Testis (tissue), 2 donors: ENCODE measurements at regions not wholly inside any gene's neighbourhood (a gene's known extent, or its start where the extent isn't known, plus 50 kb on each side); places are given as distances from the start of the nearest gene placed in this dataset.

Experiments
- DNase-seq: peaks from one replicate; pipeline ENCODE4 v3.0.0-alpha.2; 2019
- H3K27ac ChIP-seq, 2 donors: fragments of 200-600 bp; sonication (generic); one replicate each; pipeline ENCODE4 v1.5.1; 2019
- H3K27me3 ChIP-seq: fragments of 200-600 bp; sonication (generic); one replicate; pipeline ENCODE4 v1.5.1; 2019
- H3K36me3 ChIP-seq: fragments of 200-600 bp; sonication (generic); one replicate; pipeline ENCODE4 v1.5.1; 2017; ENCODE audit warnings: low read depth; ENCODE audit errors: missing control alignments
- H3K4me1 ChIP-seq: fragments of 200-600 bp; sonication (generic); one replicate; pipeline ENCODE4 v1.5.1; 2019
- H3K4me3 ChIP-seq, 2 donors: fragments of 200-600 bp; sonication (generic); one replicate each; pipeline ENCODE4 v1.5.1; 2017 to 2019
- H3K9me3 ChIP-seq: fragments of 200-600 bp; sonication (generic); one replicate; pipeline ENCODE4 v1.5.1; 2017
- CTCF ChIP-seq, 3 experiments: fragments of 450-650 bp in 2 of 3; fragments of 200-600 bp in 1 of 3; sonication (generic) in 1 of 3; IDR thresholded peaks; one replicate each; pipeline ENCODE4 v1.5.1; 2016 to 2019; ENCODE audit warnings: antibody characterized with exemption in 3 of 3, mild to moderate bottlenecking in 2 of 3, moderate library complexity in 1 of 3
- POLR2A ChIP-seq: fragments of 450-650 bp; IDR thresholded peaks from one replicate; pipeline ENCODE4 v1.6.1; 2017; ENCODE audit warnings: antibody characterized with exemption, mild to moderate bottlenecking, moderate library complexity
- WGBS, 2 donors: methylation state at CpG; one replicate each; pipeline ENCODE4 v1.1.5; 2018; 5-methylcytosine and 5-hydroxymethylcytosine counted together
- intact Hi-C: fragments of 100-400 bp; cut with DNase I; formaldehyde crosslinking; loops from one replicate; pipeline ENCODE4 v1.15.1; 2023; ENCODE audit warnings: low total_unique reads

GRCh38 chr2:221123396-221123795 is 448.7 kb downstream of the EPHA4 start:
- no peaks in the 10 kb centered on the region for H3K36me3 ChIP-seq
- TF ChIP-seq CTCF (IDR thresholded peaks at IDR 0.05): no peak
- TF ChIP-seq POLR2A: no peak
- H3K9me3 ChIP-seq: no peaks in the 10 kb centered on the region
- no peak overlapping the region for H3K27ac ChIP-seq
- DNase-seq: no peak
- no peaks in the 10 kb centered on the region for H3K27me3 ChIP-seq
- no peak overlapping the region for H3K4me3 ChIP-seq
- 78 to 90% methylated on average over 3 of the region's 3 CpGs for WGBS, 2 donors
- intact Hi-C loops: no loop called here
- H3K4me1 ChIP-seq: no peaks in the 10 kb centered on the region

- Histone ChIP-seq H3K9me3 (no peaks in the 10 kb centered on the region), H3K27ac (no peak overlapping the region), H3K36me3 (no peaks in the 10 kb centered on the region), H3K4me1 (no peaks in the 10 kb centered on the region), H3K4me3 (no peak overlapping the region), H3K27me3 (no peaks in the 10 kb centered on the region)
- DNase-seq: no peak
- WGBS, 2 donors: 56 to 58% methylated on average over 9 of the region's 9 CpGs
- intact Hi-C loops: no loop called here
- TF ChIP-seq POLR2A: no peak
- TF ChIP-seq CTCF (IDR thresholded peaks at IDR 0.05): no peak
Measured at GRCh38 chr2:221124532-221125240, 447.4 kb downstream of the EPHA4 start.

GRCh38 chr2:221125691-221126090 is 446.4 kb downstream of the EPHA4 start:
- no peak for DNase-seq
- WGBS, 2 donors: 72 to 73% methylated on average over 3 of the region's 3 CpGs
- TF ChIP-seq CTCF (IDR thresholded peaks at IDR 0.05) (no peak), POLR2A (no peak)
- Histone ChIP-seq H3K9me3 (no peaks in the 10 kb centered on the region), H3K36me3 (no peaks in the 10 kb centered on the region), H3K27me3 (no peaks in the 10 kb centered on the region), H3K27ac (no peak overlapping the region), H3K4me3 (no peak overlapping the region), H3K4me1 (no peaks in the 10 kb centered on the region)
- intact Hi-C loops: no loop called here

GRCh38 chr2:221129657-221130056 is 442.4 kb downstream of the EPHA4 start:
- Histone ChIP-seq H3K27me3 (no peaks in the 10 kb centered on the region), H3K9me3 (no peaks in the 10 kb centered on the region), H3K36me3 (no peaks in the 10 kb centered on the region), H3K27ac (no peak overlapping the region), H3K4me3 (no peak overlapping the region), H3K4me1 (no peaks in the 10 kb centered on the region)
- 79 to 80% methylated on average over 1 of the region's 1 CpG for WGBS, 2 donors
- intact Hi-C loops: no loop called here
- TF ChIP-seq POLR2A (no peak), CTCF (IDR thresholded peaks at IDR 0.05) (no peak)
- no peak for DNase-seq

- no peak for DNase-seq
- Histone ChIP-seq H3K4me3 (no peak overlapping the region), H3K36me3 (no peaks in the 10 kb centered on the region), H3K9me3 (no peaks in the 10 kb centered on the region), H3K27me3 (no peaks in the 10 kb centered on the region), H3K27ac (no peak overlapping the region), H3K4me1 (no peaks in the 10 kb centered on the region)
- WGBS, 2 donors: 53 to 75% methylated on average over 1 of the region's 1 CpG
- TF ChIP-seq CTCF (IDR thresholded peaks at IDR 0.05): no peak
- no peak for TF ChIP-seq POLR2A
- intact Hi-C loops: no loop called here
Measured at GRCh38 chr2:221130431-221130830, 441.7 kb downstream of the EPHA4 start.
